Neuronal stem cell (in vitro differentiated cells): ENCODE measurements at regions not wholly inside any gene's neighbourhood (a gene's known extent, or its start where the extent isn't known, plus 50 kb on each side); places are given as distances from the start of the nearest gene placed in this dataset.
A peak's percentile ranks its signal among the peaks of the same experiment; 100 is the strongest.

Experiments used
- DNase-seq: peaks from one replicate; pipeline ENCODE4 v3.0.0-alpha.2; 2013; ENCODE audit warnings: low spot score
- H2AFZ ChIP-seq: one replicate; pipeline ENCODE4 v1.6.1; 2013; ENCODE audit warnings: mild to moderate bottlenecking, low read length, inconsistent platforms
- H2AK5ac ChIP-seq: 2 replicates; pipeline ENCODE4 v1.6.1; 2013; ENCODE audit warnings: low read depth, mild to moderate bottlenecking, inconsistent platforms, low read length, moderate library complexity, mixed read lengths
- H2BK120ac ChIP-seq: 2 replicates; pipeline ENCODE4 v1.6.1; 2013; ENCODE audit warnings: low read depth, mild to moderate bottlenecking, inconsistent platforms, low read length, moderate library complexity, mixed read lengths
- H2BK12ac ChIP-seq: one replicate; pipeline ENCODE4 v1.6.1; 2013; ENCODE audit warnings: low read length, inconsistent platforms
- H2BK15ac ChIP-seq: 2 replicates; pipeline ENCODE4 v1.6.1; 2013; ENCODE audit warnings: mild to moderate bottlenecking, low read length, inconsistent platforms, mixed read lengths
- H2BK5ac ChIP-seq: one replicate; pipeline ENCODE4 v1.6.1; 2013; ENCODE audit warnings: inconsistent platforms, mild to moderate bottlenecking, low read length, moderate library complexity
- H3K14ac ChIP-seq: one replicate; pipeline ENCODE4 v1.6.1; 2013; ENCODE audit warnings: low read length, inconsistent platforms
- H3K18ac ChIP-seq: 2 replicates; pipeline ENCODE4 v1.6.1; 2013; ENCODE audit warnings: low read length, inconsistent platforms
- H3K23ac ChIP-seq: 2 replicates; pipeline ENCODE4 v1.6.1; 2013; ENCODE audit warnings: low read depth, mild to moderate bottlenecking, mixed read lengths, low read length, inconsistent platforms; ENCODE audit not compliant: poor library complexity
- H3K27ac ChIP-seq: replicated peaks from 3 replicates; pipeline ENCODE4 v1.5.1; 2013; ENCODE audit warnings: low read length, inconsistent platforms
- H3K27me3 ChIP-seq, 3 experiments: 2 replicates each; pipeline ENCODE4 v1.6.1; 2013; ENCODE audit warnings: low read length in 3 of 3, mild to moderate bottlenecking in 2 of 3, inconsistent platforms in 1 of 3, low read depth in 1 of 3, mixed read lengths in 1 of 3, moderate library complexity in 1 of 3; ENCODE audit not compliant: control insufficient read depth in 3 of 3, insufficient read depth in 3 of 3
- H3K36me3 ChIP-seq, 2 donors: replicated peaks in 1 of 2; 2 replicates each; pipeline ENCODE4 v1.6.1; 2013; ENCODE audit warnings: low read length in 2 of 2; ENCODE audit not compliant: control insufficient read depth in 2 of 2, insufficient read depth in 2 of 2
- H3K4ac ChIP-seq: 2 replicates; pipeline ENCODE4 v1.6.1; 2013; ENCODE audit warnings: inconsistent platforms, mild to moderate bottlenecking, low read length, moderate library complexity
- H3K4me1 ChIP-seq, 2 donors: 1 replicate in 1 of 2; 2 replicates in 1 of 2; pipeline ENCODE4 v1.6.1; 2013; ENCODE audit warnings: low read length in 2 of 2, low read depth in 1 of 2; ENCODE audit not compliant: control insufficient read depth in 2 of 2, insufficient read depth in 1 of 2
- H3K4me2 ChIP-seq: one replicate; pipeline ENCODE4 v1.6.1; 2013; ENCODE audit warnings: mild to moderate bottlenecking, low read length, inconsistent platforms; ENCODE audit not compliant: insufficient read depth, poor library complexity, severe bottlenecking
- H3K4me3 ChIP-seq, 2 donors: 2 replicates each; pipeline ENCODE4 v1.5.1; 2013; ENCODE audit warnings: low read length in 2 of 2, mild to moderate bottlenecking in 2 of 2, inconsistent platforms in 1 of 2, moderate library complexity in 1 of 2
- H3K79me1 ChIP-seq: one replicate; pipeline ENCODE4 v1.6.1; 2013; ENCODE audit warnings: low read depth, mild to moderate bottlenecking, inconsistent platforms, low read length, moderate library complexity
- H3K9ac ChIP-seq: one replicate; pipeline ENCODE4 v1.6.1; 2013; ENCODE audit warnings: mild to moderate bottlenecking, low read depth, low read length, inconsistent platforms; ENCODE audit not compliant: poor library complexity
- H3K9me3 ChIP-seq, 2 donors: replicated peaks in 1 of 2; 2 replicates each; pipeline versions ENCODE3 to v1.6.1; 2013; ENCODE audit warnings: low read length in 2 of 2, mild to moderate bottlenecking in 2 of 2, inconsistent platforms in 1 of 2, low read depth in 1 of 2, mixed read lengths in 1 of 2, moderate library complexity in 1 of 2; ENCODE audit not compliant: control insufficient read depth in 2 of 2, insufficient read depth in 1 of 2
- H4K8ac ChIP-seq: one replicate; pipeline ENCODE4 v1.6.1; 2013; ENCODE audit warnings: low read depth, mild to moderate bottlenecking, inconsistent platforms, low read length, moderate library complexity
- H4K91ac ChIP-seq: one replicate; pipeline ENCODE4 v1.6.1; 2013; ENCODE audit warnings: low read length, low read depth, mild to moderate bottlenecking, inconsistent platforms; ENCODE audit not compliant: poor library complexity
- WGBS, 2 donors: extraction: QIAGEN DNeasy Blood & Tissue Kit; methylation state at CpG; one replicate each; pipeline ENCODE4 v1.1.7; 2013; ENCODE audit warnings: missing lambda C conversion rate in 2 of 2, mixed read lengths in 1 of 2; ENCODE audit not compliant: insufficient read length in 2 of 2, insufficient replicate concordance in 1 of 2; ENCODE audit errors: extremely low coverage in 2 of 2; 5-methylcytosine and 5-hydroxymethylcytosine counted together

GRCh38 chr2:18119883-18120282 is 241.4 kb downstream of the KCNS3 start:
- Histone ChIP-seq H2BK12ac (no peak overlapping the region), H3K14ac (no peak overlapping the region), H4K8ac (no peak overlapping the region), H2BK120ac (no peak overlapping the region), H3K27me3 (no peaks in the 10 kb centered on the region), H3K9ac (no peak overlapping the region), H3K4ac (no peak overlapping the region), H2AFZ (no peak overlapping the region), H3K27ac (no peak overlapping the region), H3K36me3 (no peaks in the 10 kb centered on the region), H3K9me3 (no peaks in the 10 kb centered on the region), H3K23ac (no peak overlapping the region), H2AK5ac (no peak overlapping the region), H3K4me3 (peak overlapping the region in 1 of 2 donors; percentile 11), H3K18ac (no peak overlapping the region), H3K4me2 (no peak overlapping the region), H2BK5ac (no peak overlapping the region), H4K91ac (no peak overlapping the region), H2BK15ac (no peak overlapping the region), H3K79me1 (no peaks in the 10 kb centered on the region), H3K4me1 (no peaks in the 10 kb centered on the region)
- no peak for DNase-seq
- no CpG with 5 or more reads among the region's 3 CpGs for WGBS, 2 donors

GRCh38 chr2:18118703-18119102 is 240.2 kb downstream of the KCNS3 start:
- DNase-seq = no peak
- H3K4me1 ChIP-seq = no peaks in the 10 kb centered on the region
- no peak overlapping the region for H4K91ac ChIP-seq
- H3K9me3 ChIP-seq = no peaks in the 10 kb centered on the region
- no peak overlapping the region for H3K18ac ChIP-seq
- no peak overlapping the region for H2AFZ ChIP-seq
- no peak overlapping the region for H2BK15ac ChIP-seq
- H2BK12ac ChIP-seq = no peak overlapping the region
- H2BK120ac ChIP-seq = no peak overlapping the region
- no peak overlapping the region for H3K23ac ChIP-seq
- no peaks in the 10 kb centered on the region for H3K27me3 ChIP-seq
- no CpG with 5 or more reads among the region's 5 CpGs for WGBS, 2 donors
- H3K4ac ChIP-seq = no peak overlapping the region
- no peak overlapping the region for H3K27ac ChIP-seq
- H3K9ac ChIP-seq = no peak overlapping the region
- H3K4me2 ChIP-seq = no peak overlapping the region
- H4K8ac ChIP-seq = no peak overlapping the region
- H3K36me3 ChIP-seq = no peaks in the 10 kb centered on the region
- H2AK5ac ChIP-seq = no peak overlapping the region
- no peak overlapping the region for H3K14ac ChIP-seq
- H3K4me3 ChIP-seq = no peak overlapping the region
- no peaks in the 10 kb centered on the region for H3K79me1 ChIP-seq
- H2BK5ac ChIP-seq = no peak overlapping the region

- no peaks in the 10 kb centered on the region for H3K36me3 ChIP-seq
- H3K18ac ChIP-seq = no peak overlapping the region
- WGBS, 2 donors = no CpG with 5 or more reads among the region's 2 CpGs
- no peak overlapping the region for H3K4me2 ChIP-seq
- H4K91ac ChIP-seq = no peak overlapping the region
- H3K27ac ChIP-seq = no peak overlapping the region
- no peaks in the 10 kb centered on the region for H3K79me1 ChIP-seq
- no peak overlapping the region for H2BK15ac ChIP-seq
- no peak overlapping the region for H2AFZ ChIP-seq
- H2BK5ac ChIP-seq = no peak overlapping the region
- no peak overlapping the region for H4K8ac ChIP-seq
- H2AK5ac ChIP-seq = no peak overlapping the region
- no peak overlapping the region for H3K23ac ChIP-seq
- H2BK120ac ChIP-seq = no peak overlapping the region
- no peaks in the 10 kb centered on the region for H3K27me3 ChIP-seq
- no peak overlapping the region for H3K9ac ChIP-seq
- no peak overlapping the region for H3K4me3 ChIP-seq
- no peaks in the 10 kb centered on the region for H3K9me3 ChIP-seq
- no peak for DNase-seq
- H3K4ac ChIP-seq = no peak overlapping the region
- H3K14ac ChIP-seq = no peak overlapping the region
- H2BK12ac ChIP-seq = no peak overlapping the region
- H3K4me1 ChIP-seq = no peaks in the 10 kb centered on the region
Observed at GRCh38 chr2:18117592-18117991, 239.1 kb downstream of the KCNS3 start.

GRCh38 chr2:18110222-18110621 is 231.8 kb downstream of the KCNS3 start:
- no peak overlapping the region for H3K23ac ChIP-seq
- H3K79me1 ChIP-seq = no peaks in the 10 kb centered on the region
- H3K4me1 ChIP-seq = no peaks in the 10 kb centered on the region
- H2AK5ac ChIP-seq = no peak overlapping the region
- no peak overlapping the region for H4K91ac ChIP-seq
- no peak overlapping the region for H3K4ac ChIP-seq
- DNase-seq = no peak
- no peak overlapping the region for H2BK15ac ChIP-seq
- no peak overlapping the region for H2BK5ac ChIP-seq
- H2BK12ac ChIP-seq = no peak overlapping the region
- no peak overlapping the region for H2BK120ac ChIP-seq
- H3K4me2 ChIP-seq = no peak overlapping the region
- H3K18ac ChIP-seq = no peak overlapping the region
- no peak overlapping the region for H3K14ac ChIP-seq
- no peaks in the 10 kb centered on the region for H3K27me3 ChIP-seq
- H3K9me3 ChIP-seq = no peaks in the 10 kb centered on the region
- no peak overlapping the region for H3K9ac ChIP-seq
- H3K27ac ChIP-seq = no peak overlapping the region
- WGBS, 2 donors = no CpG with 5 or more reads among the region's 3 CpGs
- no peaks in the 10 kb centered on the region for H3K36me3 ChIP-seq
- H2AFZ ChIP-seq = no peak overlapping the region
- no peak overlapping the region for H4K8ac ChIP-seq
- no peak overlapping the region for H3K4me3 ChIP-seq
